ENCODE measurements at regions not wholly inside any gene's neighbourhood (a gene's known extent, or its start where the extent isn't known, plus 50 kb on each side); places are given as distances from the start of the nearest gene placed in this dataset.

- TF ChIP-seq EZH2 (IDR thresholded peaks at IDR 0.05) (no peak), EZH2phosphoT487 (IDR thresholded peaks at IDR 0.05) (no peak)
Measured at GRCh38 chr3:167146911-167147310, 233.2 kb downstream of the ZBBX start.
